IMR-90 (cell line): ENCODE measurements at regions not wholly inside any gene's neighbourhood (a gene's known extent, or its start where the extent isn't known, plus 50 kb on each side); places are given as distances from the start of the nearest gene placed in this dataset.

Experiments used
- ATAC-seq: fragments of 200-7000 bp; cut with Tn5 transposase; 2 replicates; pipeline ENCODE4 v1.9.1; 2020; ENCODE audit warnings: low read depth, mild to moderate bottlenecking, moderate library complexity
- BruUV-seq: library from RNA; stranded (reverse); fragments of 400-500 nt; replicated peaks from 2 replicates; lab custom pipeline; 2021; lab: Mats Ljungman, UMichigan
- CTCF ChIA-PET: fragments of 300-600 bp; formaldehyde crosslinking; extraction: SDS; loops from one replicate; lab custom pipeline; 2021; ENCODE audit warnings: antibody characterized with exemption; lab: Yijun Ruan, JAX
- POLR2A ChIA-PET: fragments of 300-600 bp; sonication (Branson Sonifier 250); formaldehyde crosslinking; loops from one replicate; lab custom pipeline; 2022; ENCODE audit warnings: antibody characterized with exemption; ENCODE audit not compliant: unreplicated experiment; lab: Charles Lee
- DNase-seq: peaks from one replicate; pipeline ENCODE4 v3.0.0; 2013
- H2AFZ ChIP-seq: replicated peaks from 2 replicates; pipeline ENCODE3; 2013; ENCODE audit warnings: low read length, mild to moderate bottlenecking; ENCODE audit not compliant: poor library complexity
- H2AK5ac ChIP-seq: 2 replicates; pipeline ENCODE4 v1.6.1; 2013; ENCODE audit warnings: low read depth, low read length, inconsistent platforms
- H2AK9ac ChIP-seq: replicated peaks from 2 replicates; pipeline ENCODE3; 2013; ENCODE audit warnings: mild to moderate bottlenecking, low read depth, low read length, moderate library complexity; ENCODE audit not compliant: poor library complexity
- H2BK120ac ChIP-seq: 2 replicates; pipeline ENCODE4 v1.6.1; 2013; ENCODE audit warnings: low read depth, low read length, inconsistent platforms
- H2BK15ac ChIP-seq: 3 replicates; pipeline ENCODE4 v1.6.1; 2013; ENCODE audit warnings: low read depth, low read length, inconsistent platforms
- H2BK20ac ChIP-seq: 2 replicates; pipeline ENCODE4 v1.6.1; 2013; ENCODE audit warnings: low read depth, mild to moderate bottlenecking, inconsistent platforms, low read length, moderate library complexity
- H2BK5ac ChIP-seq: 2 replicates; pipeline ENCODE4 v1.6.1; 2013; ENCODE audit warnings: mild to moderate bottlenecking, low read depth, low read length, inconsistent platforms; ENCODE audit not compliant: poor library complexity, severe bottlenecking
- H3K14ac ChIP-seq: replicated peaks from 2 replicates; pipeline ENCODE4 v1.6.1; 2013; ENCODE audit warnings: low read depth, low read length, inconsistent platforms
- H3K18ac ChIP-seq: 2 replicates; pipeline ENCODE4 v1.6.1; 2013; ENCODE audit warnings: low read depth, low read length, control low read depth
- H3K23ac ChIP-seq: 2 replicates; pipeline ENCODE4 v1.6.1; 2013; ENCODE audit warnings: low read depth, low read length, inconsistent platforms
- H3K27ac ChIP-seq: 2 replicates; pipeline ENCODE4 v1.5.1; 2013; ENCODE audit warnings: mild to moderate bottlenecking, control low read depth, low read length; ENCODE audit not compliant: insufficient read depth
- H3K27me3 ChIP-seq: 2 replicates; pipeline ENCODE4 v1.6.1; 2013; ENCODE audit warnings: low read length; ENCODE audit not compliant: control insufficient read depth, insufficient read depth
- H3K36me3 ChIP-seq: 2 replicates; pipeline ENCODE4 v1.6.1; 2013; ENCODE audit warnings: low read length, mixed read lengths; ENCODE audit not compliant: control insufficient read depth, insufficient read depth
- H3K4ac ChIP-seq: 2 replicates; pipeline ENCODE4 v1.6.1; 2013; ENCODE audit warnings: low read depth, low read length, inconsistent platforms
- H3K4me1 ChIP-seq: 2 replicates; pipeline ENCODE4 v1.6.1; 2013; ENCODE audit warnings: low read length, mixed read lengths; ENCODE audit not compliant: control insufficient read depth, insufficient read depth
- H3K4me2 ChIP-seq: 2 replicates; pipeline ENCODE4 v1.6.1; 2013; ENCODE audit warnings: low read depth, mild to moderate bottlenecking, control low read depth, low read length, moderate library complexity
- H3K4me3 ChIP-seq: 2 replicates; pipeline ENCODE4 v1.5.1; 2013; ENCODE audit warnings: low read depth, mild to moderate bottlenecking, control low read depth, low read length, moderate library complexity; ENCODE audit not compliant: insufficient read depth
- H3K56ac ChIP-seq: 2 replicates; pipeline ENCODE4 v1.6.1; 2013; ENCODE audit warnings: low read length, inconsistent platforms; ENCODE audit not compliant: insufficient read depth; ENCODE audit errors: extremely low read depth
- H3K79me1 ChIP-seq, 2 experiments: 2 replicates each; pipeline ENCODE4 v1.6.1; 2013; ENCODE audit warnings: low read length in 2 of 2, inconsistent platforms in 1 of 2, low read depth in 1 of 2
- H3K9ac ChIP-seq: 2 replicates; pipeline ENCODE4 v1.6.1; 2013; ENCODE audit warnings: low read depth, low read length, control low read depth
- H3K9me1 ChIP-seq: 2 replicates; pipeline ENCODE4 v1.6.1; 2013; ENCODE audit warnings: low read length, inconsistent platforms; ENCODE audit not compliant: insufficient read depth
- H3K9me3 ChIP-seq: 2 replicates; pipeline ENCODE4 v1.6.1; 2013; ENCODE audit warnings: low read length; ENCODE audit not compliant: control insufficient read depth, insufficient read depth
- H4K20me1 ChIP-seq: 2 replicates; pipeline ENCODE4 v1.6.1; 2013; ENCODE audit warnings: low read length, inconsistent platforms; ENCODE audit not compliant: insufficient read depth
- H4K5ac ChIP-seq: 2 replicates; pipeline ENCODE4 v1.6.1; 2013; ENCODE audit warnings: mild to moderate bottlenecking, low read depth, low read length, control low read depth
- H4K8ac ChIP-seq, 2 experiments: 2 replicates each; pipeline ENCODE4 v1.6.1; 2013; ENCODE audit warnings: low read depth in 2 of 2, low read length in 2 of 2, control low read depth in 1 of 2, inconsistent platforms in 1 of 2
- H4K91ac ChIP-seq: 2 replicates; pipeline ENCODE4 v1.6.1; 2013; ENCODE audit warnings: low read depth, low read length, inconsistent platforms; ENCODE audit not compliant: insufficient read depth
- BHLHE40 ChIP-seq: fragments of 150-350 bp; IDR thresholded peaks from 2 replicates; pipeline ENCODE4 v1.6.1; 2016; ENCODE audit warnings: mild to moderate bottlenecking, low read depth, low read length
- CEBPB ChIP-seq: IDR thresholded peaks from 2 replicates; pipeline ENCODE4 v1.6.1; 2012; ENCODE audit warnings: low read depth, low read length, improper control_type of control experiment
- CHD1 ChIP-seq: IDR thresholded peaks from 2 replicates; pipeline ENCODE4 v1.6.1; 2012; ENCODE audit warnings: low read depth, low read length, improper control_type of control experiment
- MXI1 ChIP-seq: IDR thresholded peaks from 2 replicates; pipeline ENCODE4 v1.6.1; 2012; ENCODE audit warnings: low read depth, mild to moderate bottlenecking, low read length, moderate library complexity, borderline replicate concordance
- NFE2L2 ChIP-seq: fragments of 150-350 bp; IDR thresholded peaks from 2 replicates; pipeline ENCODE4 v1.6.1; 2016; ENCODE audit warnings: low read depth, mild to moderate bottlenecking, low read length
- POLR2A ChIP-seq: IDR thresholded peaks from 2 replicates; pipeline ENCODE4 v1.6.1; 2012; ENCODE audit warnings: mild to moderate bottlenecking, low read depth, low read length
- RCOR1 ChIP-seq: IDR thresholded peaks from 2 replicates; pipeline ENCODE4 v1.6.1; 2012; ENCODE audit warnings: mild to moderate bottlenecking, low read length, improper control_type of control experiment; ENCODE audit not compliant: insufficient replicate concordance
- RFX5 ChIP-seq: IDR thresholded peaks from 2 replicates; pipeline ENCODE4 v1.8.0; 2012; ENCODE audit warnings: low read depth, mild to moderate bottlenecking, low read length, moderate library complexity
- SMC3 ChIP-seq: fragments of 150-350 bp; IDR thresholded peaks from 2 replicates; pipeline ENCODE4 v1.6.1; 2016; ENCODE audit warnings: low read depth, mild to moderate bottlenecking, antibody characterized with exemption, low read length, moderate library complexity
- WGBS, 2 experiments: methylation state at CpG; one replicate each; pipeline versions ENCODE4 v1.1.5 to v1.1.7; 2013; ENCODE audit warnings: missing lambda C conversion rate in 2 of 2; ENCODE audit not compliant: insufficient read length in 1 of 2; ENCODE audit errors: extremely low coverage in 2 of 2; 5-methylcytosine and 5-hydroxymethylcytosine counted together
- dilution Hi-C: fragments of 300-500 bp; cut with HindIII; formaldehyde crosslinking; loops from one replicate; pipeline ENCODE4 v1.14.3; 2018; ENCODE audit warnings: low sequenced_read_pairs; ENCODE audit not compliant: unreplicated experiment
- in situ Hi-C: fragments of 300-500 bp; cut with MboI; formaldehyde crosslinking; loops from 3 replicates; pipeline ENCODE4 v1.14.3; 2019; ENCODE audit warnings: low sequenced_read_pairs, inconsistent platforms, mixed read lengths
- intact Hi-C: fragments of 100-400 bp; cut with micrococcal nuclease; formaldehyde crosslinking; loops from 2 replicates; pipeline ENCODE4 v1.10.0; 2022
- TF ChIP-seq, protein P1 (sequence below): fragments of 150-350 bp; IDR thresholded peaks from 2 replicates; pipeline ENCODE4 v1.6.1; 2016; ENCODE audit warnings: low read depth, mild to moderate bottlenecking, low read length, moderate library complexity, borderline replicate concordance
- TF ChIP-seq, protein P2 (sequence below): conservative IDR thresholded peaks from 2 replicates; pipeline ENCODE4 v1.5.1; 2012; ENCODE audit warnings: mild to moderate bottlenecking, low read depth, low read length, improper control_type of control experiment

DNA sequence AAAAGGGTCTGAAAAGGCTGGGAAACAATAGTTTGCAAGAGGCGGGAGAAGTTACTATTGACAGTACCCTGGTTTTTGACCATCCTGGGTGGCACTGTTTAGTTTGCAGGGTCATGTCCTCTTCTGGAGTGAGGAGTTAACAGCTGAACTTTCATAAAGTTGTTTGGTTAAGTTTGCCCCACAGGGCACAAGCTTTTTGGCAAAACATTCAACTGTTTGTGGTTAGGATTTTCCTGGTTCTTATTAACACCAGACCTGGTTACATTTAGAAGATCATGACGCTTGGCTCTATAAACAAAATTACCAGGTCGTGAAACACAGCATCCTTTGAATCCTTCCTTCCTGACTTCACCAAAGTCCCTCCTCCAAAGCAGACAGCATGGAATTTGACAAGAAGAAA, 106.1 kb downstream of the RIN2 start:
- intact Hi-C loops (no loop called here), dilution Hi-C loops (no loop called here), in situ Hi-C loops (no loop called here)
- TF ChIP-seq NFE2L2, result no peak
- TF ChIP-seq, protein P1, sequence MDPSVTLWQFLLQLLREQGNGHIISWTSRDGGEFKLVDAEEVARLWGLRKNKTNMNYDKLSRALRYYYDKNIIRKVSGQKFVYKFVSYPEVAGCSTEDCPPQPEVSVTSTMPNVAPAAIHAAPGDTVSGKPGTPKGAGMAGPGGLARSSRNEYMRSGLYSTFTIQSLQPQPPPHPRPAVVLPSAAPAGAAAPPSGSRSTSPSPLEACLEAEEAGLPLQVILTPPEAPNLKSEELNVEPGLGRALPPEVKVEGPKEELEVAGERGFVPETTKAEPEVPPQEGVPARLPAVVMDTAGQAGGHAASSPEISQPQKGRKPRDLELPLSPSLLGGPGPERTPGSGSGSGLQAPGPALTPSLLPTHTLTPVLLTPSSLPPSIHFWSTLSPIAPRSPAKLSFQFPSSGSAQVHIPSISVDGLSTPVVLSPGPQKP, result no peak
- no peak for TF ChIP-seq SMC3
- no peak for TF ChIP-seq POLR2A
- no peak for TF ChIP-seq MXI1
- TF ChIP-seq CHD1, result no peak
- TF ChIP-seq RCOR1, result no peak
- no peak for TF ChIP-seq BHLHE40
- no peak for TF ChIP-seq CEBPB
- no peak for TF ChIP-seq RFX5
- TF ChIP-seq, protein P2, sequence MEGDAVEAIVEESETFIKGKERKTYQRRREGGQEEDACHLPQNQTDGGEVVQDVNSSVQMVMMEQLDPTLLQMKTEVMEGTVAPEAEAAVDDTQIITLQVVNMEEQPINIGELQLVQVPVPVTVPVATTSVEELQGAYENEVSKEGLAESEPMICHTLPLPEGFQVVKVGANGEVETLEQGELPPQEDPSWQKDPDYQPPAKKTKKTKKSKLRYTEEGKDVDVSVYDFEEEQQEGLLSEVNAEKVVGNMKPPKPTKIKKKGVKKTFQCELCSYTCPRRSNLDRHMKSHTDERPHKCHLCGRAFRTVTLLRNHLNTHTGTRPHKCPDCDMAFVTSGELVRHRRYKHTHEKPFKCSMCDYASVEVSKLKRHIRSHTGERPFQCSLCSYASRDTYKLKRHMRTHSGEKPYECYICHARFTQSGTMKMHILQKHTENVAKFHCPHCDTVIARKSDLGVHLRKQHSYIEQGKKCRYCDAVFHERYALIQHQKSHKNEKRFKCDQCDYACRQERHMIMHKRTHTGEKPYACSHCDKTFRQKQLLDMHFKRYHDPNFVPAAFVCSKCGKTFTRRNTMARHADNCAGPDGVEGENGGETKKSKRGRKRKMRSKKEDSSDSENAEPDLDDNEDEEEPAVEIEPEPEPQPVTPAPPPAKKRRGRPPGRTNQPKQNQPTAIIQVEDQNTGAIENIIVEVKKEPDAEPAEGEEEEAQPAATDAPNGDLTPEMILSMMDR, result no peak
- ATAC-seq (no peak), DNase-seq (no peak)
- no peak overlapping the region for H4K5ac ChIP-seq
- H2BK5ac ChIP-seq, result no peak overlapping the region
- H2AK5ac ChIP-seq, result no peak overlapping the region
- no peak overlapping the region for H4K91ac ChIP-seq
- ChIA-PET POLR2A (interaction anchor here (0.6 kb wide), 1 partner anchor 24 kb away, joined by 3 read pairs; no protein-coding TSS in a partner anchor), CTCF (no interaction called here)
- H4K8ac ChIP-seq, result 0 out of 4 replicates have a peak overlapping the region, but pooled peaks of 1 of the 2 experiments have one; percentile 0
- H2BK15ac ChIP-seq, result 0 out of 3 replicates have a peak overlapping the region, but pooled peaks have one; percentile 4
- peaks cover 3% of the 10 kb centered on the region; the same call in 1 of the 2 replicates for H3K9me3 ChIP-seq
- H3K18ac ChIP-seq, result no peak overlapping the region
- H2AK9ac ChIP-seq, result no peak overlapping the region
- no peak overlapping the region for H2BK120ac ChIP-seq
- H3K9me1 ChIP-seq, result 0 out of 2 replicates have a peak, but pooled peaks cover 3% of the 10 kb centered on the region
- no peak overlapping the region for H3K14ac ChIP-seq
- H3K36me3 ChIP-seq, result peaks cover 2% of the 10 kb centered on the region; the same call in 1 of the 2 replicates
- no peak overlapping the region for H3K4me2 ChIP-seq
- no peak overlapping the region; the same call in 1 of the 2 replicates for H3K23ac ChIP-seq
- peaks cover 4 to 30% of the 10 kb centered on the region in 2 experiments; a peak in 3 of 4 replicates for H3K79me1 ChIP-seq
- BruUV-seq, result no TSS peak
- H2AFZ ChIP-seq, result no peak overlapping the region
- no CpG with 5 or more reads among the region's 3 CpGs for WGBS, 2 experiments
- no peaks in the 10 kb centered on the region for H4K20me1 ChIP-seq
- no peak overlapping the region for H3K4me3 ChIP-seq
- peak overlapping the region; percentile 26; the same call in 1 of the 2 replicates for H3K4ac ChIP-seq
- peaks cover 6% of the 10 kb centered on the region for H3K4me1 ChIP-seq
- H3K27me3 ChIP-seq, result no peaks in the 10 kb centered on the region
- H3K56ac ChIP-seq, result no peak overlapping the region
- H3K27ac ChIP-seq, result no peak overlapping the region
- no peak overlapping the region for H3K9ac ChIP-seq
- 0 out of 2 replicates have a peak overlapping the region, but pooled peaks have one; percentile 9 for H2BK20ac ChIP-seq
